DND-41 (cell line): ENCODE measurements at regions not wholly inside any gene's neighbourhood (a gene's known extent, or its start where the extent isn't known, plus 50 kb on each side); places are given as distances from the start of the nearest gene placed in this dataset.

ENCODE experiments used
- CTCF ChIP-seq: IDR thresholded peaks from 2 replicates; pipeline ENCODE4 v1.5.1; 2012; ENCODE audit warnings: borderline replicate concordance, low read length, moderate library complexity, mild to moderate bottlenecking; ENCODE audit not compliant: poor library complexity, severe bottlenecking; ENCODE audit errors: extremely low read depth
- EZH2 ChIP-seq: IDR thresholded peaks from 3 replicates; pipeline ENCODE4 v1.6.1; 2012; ENCODE audit warnings: borderline replicate concordance, low read depth, mild to moderate bottlenecking, moderate library complexity, low read length, inconsistent platforms; ENCODE audit not compliant: severe bottlenecking

GRCh38 chr4:14111730-14112181 is 484.2 kb upstream of the BOD1L1 start:
- no peak for TF ChIP-seq CTCF
- no peak for TF ChIP-seq EZH2
